H4 (cell line): ENCODE measurements at regions not wholly inside any gene's neighbourhood (a gene's known extent, or its start where the extent isn't known, plus 50 kb on each side); places are given as distances from the start of the nearest gene placed in this dataset.

Experiments
- DNase-seq: peaks from one replicate; pipeline ENCODE4 v3.0.0-alpha.2; 2015; ENCODE audit warnings: low spot score

- no peak for DNase-seq
These were observed 406.2 kb upstream of the PCDH7 start for GRCh38 chr4:30314001-30314400.

GRCh38 chr4:30330894-30331652, 389.1 kb upstream of the PCDH7 start:
- DNase-seq, result no peak

DNA sequence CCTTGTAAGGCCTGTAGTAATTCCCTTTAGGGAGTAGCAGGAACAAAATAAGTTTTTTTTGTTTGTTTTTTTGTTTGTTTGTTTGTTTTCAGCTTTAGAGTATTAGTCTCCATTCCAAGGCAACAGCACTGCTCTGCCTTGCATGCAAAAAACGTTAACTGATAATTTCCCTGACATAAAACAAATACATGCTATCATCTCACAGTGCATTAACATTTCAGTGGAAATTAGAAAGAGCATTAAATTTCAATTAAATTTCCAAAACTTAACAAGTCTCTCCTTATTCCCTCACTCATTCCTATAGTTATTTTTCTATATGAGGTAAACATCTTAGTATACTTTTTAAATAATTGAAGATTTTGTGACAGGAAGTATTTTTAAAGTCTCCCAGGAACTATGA, 378.4 kb upstream of the PCDH7 start:
- DNase-seq, result no peak

- DNase-seq, result no peak
These were observed 369.9 kb upstream of the PCDH7 start for GRCh38 chr4:30350288-30350687.

DNA sequence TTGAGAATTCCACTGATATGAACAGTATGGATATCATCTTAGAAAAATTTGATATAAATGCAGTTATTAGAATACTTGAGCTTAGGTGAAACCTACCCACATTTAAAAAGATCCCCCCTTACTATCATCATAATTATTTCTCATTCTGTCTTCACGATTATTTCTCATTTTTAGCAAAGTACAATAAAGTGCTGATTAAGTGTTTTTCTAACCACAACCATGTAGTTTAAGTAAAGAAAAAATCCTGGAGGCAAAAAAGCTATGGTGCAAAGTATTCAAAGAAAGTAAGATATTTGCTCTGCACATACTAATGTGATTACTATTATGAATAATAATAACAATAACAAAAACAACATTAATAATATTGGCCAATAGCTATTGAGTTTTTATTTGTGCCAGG, 365.6 kb upstream of the PCDH7 start:
- DNase-seq, result no peak

- no peak for DNase-seq
These were observed 357.7 kb upstream of the PCDH7 start for GRCh38 chr4:30362436-30362835.

DNA sequence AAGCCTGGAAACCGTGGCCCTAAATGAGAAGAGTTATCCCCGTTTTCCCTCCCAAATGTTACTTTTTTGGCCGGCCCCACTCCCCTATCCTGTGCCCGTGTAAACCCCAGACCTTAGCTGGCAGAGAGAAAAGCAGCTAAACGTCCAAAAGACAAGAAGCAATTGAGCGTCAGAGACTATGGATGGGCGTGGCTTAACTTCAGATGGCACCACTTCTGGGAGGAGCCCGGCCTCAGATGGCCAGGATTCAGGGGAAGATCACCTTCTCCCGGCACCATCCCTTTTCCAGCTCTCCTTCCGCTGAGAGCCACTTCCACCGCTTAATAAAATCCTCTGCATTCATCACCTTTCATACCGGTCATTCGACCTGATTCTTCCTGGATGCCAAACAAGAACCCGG, 350.1 kb upstream of the PCDH7 start:
- no peak for DNase-seq

GRCh38 chr4:30380404-30380998, 339.7 kb upstream of the PCDH7 start:
- DNase-seq, result peak; percentile 86

- no peak for DNase-seq
These were observed 334.5 kb upstream of the PCDH7 start for GRCh38 chr4:30385650-30386049.

DNA sequence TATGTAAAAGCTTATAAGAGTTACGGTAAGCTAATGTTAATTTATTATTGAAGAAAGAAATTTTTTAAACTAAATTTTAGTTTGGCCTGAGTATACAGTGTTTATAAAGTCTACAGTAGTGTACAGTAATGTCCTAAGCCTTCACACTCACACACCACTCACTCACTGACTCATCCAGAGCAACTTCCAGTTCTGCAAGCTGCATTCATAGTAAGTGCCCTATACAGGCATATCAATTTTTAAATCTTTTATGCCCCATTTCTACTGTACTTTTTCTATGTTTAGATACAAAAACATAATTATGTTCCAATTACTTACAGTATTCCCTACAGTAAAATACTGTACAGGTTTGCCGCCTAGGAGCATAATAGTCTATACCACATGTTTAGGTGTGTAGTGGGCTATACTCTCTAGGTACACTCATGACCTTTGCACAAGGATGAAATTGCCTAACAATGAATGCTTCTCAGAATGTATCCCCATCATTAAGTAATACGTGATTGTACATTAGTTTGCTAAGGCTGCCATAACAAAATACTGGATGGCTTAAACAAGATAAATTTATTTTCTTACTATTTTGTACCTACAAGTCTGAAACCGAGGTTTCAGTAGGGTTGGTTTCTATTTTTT, 333.8 kb upstream of the PCDH7 start:
- no peak for DNase-seq

DNA sequence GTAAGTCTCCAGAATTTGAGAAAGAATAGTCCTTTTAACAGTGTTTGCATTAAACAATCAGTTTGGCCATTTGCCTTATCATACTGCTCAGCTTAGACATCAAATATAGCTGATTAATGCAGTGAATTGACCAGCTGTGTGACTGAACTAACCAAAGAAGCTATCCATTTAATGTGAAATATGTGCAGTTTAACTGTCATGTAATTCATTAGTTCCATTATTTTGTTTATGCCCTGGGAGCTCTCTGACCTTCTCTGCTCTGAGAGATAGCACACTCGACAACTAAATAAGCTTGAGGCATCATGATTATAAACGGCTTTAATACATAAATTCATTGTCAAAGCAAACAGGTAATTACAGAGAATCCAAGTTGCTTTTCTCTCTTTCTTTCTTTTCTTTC, 324.3 kb upstream of the PCDH7 start:
- no peak for DNase-seq

GRCh38 chr4:30396772-30397475, 323.2 kb upstream of the PCDH7 start:
- no peak for DNase-seq

DNA sequence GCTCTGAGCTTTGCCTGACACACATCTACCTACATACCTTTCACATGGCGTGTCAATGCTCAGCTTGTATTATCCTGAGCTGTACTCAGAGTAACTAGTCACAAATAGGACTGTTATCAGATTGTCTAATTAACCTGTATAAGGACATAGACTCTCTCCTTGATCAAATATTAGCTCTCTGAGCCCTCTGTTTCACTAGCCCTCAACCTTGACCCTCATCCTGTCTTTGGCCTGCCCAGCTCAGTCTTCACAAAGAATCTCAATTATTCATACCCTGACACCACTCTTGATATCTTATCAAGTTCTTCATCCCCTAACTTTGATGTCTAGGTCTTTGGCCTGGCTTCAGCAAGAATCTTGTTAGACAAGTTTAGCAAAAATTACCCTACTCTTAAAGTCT, 320.7 kb upstream of the PCDH7 start:
- DNase-seq, result no peak

DNA sequence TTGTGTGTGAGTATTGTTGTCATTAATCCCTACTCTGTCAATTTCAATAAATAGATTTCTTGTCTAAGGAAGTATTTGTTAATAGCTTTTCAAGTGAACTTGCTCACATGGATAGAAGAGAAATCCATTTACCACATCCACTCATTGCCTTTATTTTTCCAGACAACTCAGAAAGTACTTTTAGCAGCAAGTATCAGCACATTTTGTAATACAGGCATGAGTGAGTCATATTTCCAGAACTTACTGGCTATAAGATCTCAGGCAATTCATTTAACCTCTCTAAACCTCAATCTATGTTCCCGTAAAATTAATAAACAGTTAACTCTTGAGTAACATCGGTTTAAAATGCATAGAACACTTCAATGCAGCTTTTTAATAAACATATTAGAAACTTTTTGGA, 317.9 kb upstream of the PCDH7 start:
- no peak for DNase-seq

GRCh38 chr4:30413915-30414314, 306.3 kb upstream of the PCDH7 start:
- DNase-seq, result no peak

- DNase-seq, result no peak
These were observed 303.6 kb upstream of the PCDH7 start for GRCh38 chr4:30416547-30416946.

DNA sequence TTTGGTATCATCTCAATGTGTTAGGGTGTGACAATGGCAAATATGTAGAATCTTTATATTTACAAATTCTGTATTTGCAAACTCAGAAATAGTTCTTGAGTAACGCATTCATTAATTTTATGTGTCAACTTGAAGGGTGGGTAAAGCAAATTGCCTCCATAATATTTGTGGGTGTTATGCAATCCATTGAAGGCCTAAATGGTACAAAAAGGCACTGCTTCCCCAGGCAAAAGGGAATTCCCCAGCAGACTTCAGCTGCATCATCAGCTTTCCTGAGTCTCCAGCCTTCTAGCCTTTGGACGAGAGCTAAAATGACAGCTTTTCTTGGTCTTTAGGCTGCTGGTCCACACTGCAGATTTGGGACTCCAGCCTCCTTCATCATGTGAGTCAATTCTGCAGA, 292.2 kb upstream of the PCDH7 start:
- no peak for DNase-seq

DNA sequence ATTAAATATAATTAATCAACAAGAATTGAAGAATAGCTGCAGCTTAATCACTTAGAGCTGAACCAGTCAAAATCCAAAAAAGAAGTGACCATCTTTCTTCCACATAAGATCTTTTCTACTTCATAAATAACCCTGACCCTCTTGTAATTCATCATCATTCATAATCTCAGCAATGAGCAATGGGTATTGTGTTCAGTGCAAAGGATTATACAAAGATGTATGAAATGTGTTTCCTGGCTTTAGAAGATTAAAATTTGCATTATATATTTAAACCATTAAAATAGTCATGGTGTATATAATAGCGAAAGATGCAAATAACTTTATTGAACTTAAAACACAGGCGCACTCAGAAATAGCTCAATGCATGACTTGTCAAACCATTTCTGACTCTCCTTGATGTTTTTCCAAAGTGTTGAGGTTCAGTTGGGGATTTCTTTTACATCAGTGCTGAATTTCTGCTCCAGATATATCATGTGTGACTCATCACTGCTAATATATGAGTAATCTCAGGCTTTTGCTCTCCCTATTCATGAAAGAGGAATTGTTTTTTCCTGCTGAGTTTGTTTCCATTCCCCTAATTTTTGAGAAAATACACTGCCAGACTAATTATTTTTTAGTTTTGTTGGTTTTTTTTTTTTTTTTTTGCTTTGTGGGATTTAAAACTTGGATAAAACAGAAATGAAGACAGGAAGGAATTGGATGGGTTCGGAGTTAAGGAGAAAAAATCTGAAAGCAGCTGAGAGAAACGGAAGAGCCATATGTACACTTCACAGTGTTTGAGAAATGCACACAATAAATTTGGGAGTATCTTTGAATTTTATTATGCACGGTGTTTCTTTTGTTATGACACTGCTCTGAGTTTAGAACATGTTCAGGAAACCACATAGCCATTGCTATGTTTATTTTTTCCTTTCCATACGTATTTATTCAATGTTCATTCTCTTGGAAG, 290.1 kb upstream of the PCDH7 start:
- DNase-seq, result peak; percentile 64

DNA sequence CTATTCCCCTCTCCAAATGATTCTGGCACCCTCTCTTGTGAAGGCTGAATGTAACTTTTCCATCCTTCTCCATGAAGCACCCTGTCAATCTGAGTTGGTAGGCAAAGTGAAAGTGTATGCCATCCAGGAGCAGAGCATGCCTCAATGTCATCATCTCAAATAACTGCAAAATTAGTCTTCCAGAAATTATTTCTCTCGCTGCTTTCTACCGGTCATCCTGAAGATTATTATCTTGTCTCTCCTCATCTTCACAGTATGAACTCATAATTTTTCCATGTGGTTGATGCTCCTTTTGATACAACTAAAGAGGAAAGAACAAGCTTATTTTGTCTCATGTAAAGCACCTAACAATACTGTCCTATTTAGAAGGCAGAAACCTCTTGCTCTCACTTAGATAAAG, 285.5 kb upstream of the PCDH7 start:
- no peak for DNase-seq

DNA sequence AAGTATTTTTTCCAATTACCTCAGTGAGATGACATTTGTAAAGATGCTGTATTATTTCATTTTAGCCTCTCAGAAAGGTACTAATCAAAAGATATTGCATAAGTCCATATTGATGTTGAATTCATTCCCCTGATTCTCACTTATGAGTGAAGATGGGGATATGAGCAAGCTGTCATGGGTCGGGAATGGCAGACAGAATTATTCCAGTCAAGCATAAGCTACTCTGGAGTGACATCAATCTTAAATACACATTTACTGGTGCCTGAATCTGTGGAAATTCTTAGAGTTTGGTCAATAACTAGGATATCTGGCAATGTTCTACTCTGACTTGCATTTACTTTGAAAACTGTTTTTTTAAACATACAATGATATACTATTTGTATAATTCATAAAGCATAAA, 283.8 kb upstream of the PCDH7 start:
- no peak for DNase-seq

DNA sequence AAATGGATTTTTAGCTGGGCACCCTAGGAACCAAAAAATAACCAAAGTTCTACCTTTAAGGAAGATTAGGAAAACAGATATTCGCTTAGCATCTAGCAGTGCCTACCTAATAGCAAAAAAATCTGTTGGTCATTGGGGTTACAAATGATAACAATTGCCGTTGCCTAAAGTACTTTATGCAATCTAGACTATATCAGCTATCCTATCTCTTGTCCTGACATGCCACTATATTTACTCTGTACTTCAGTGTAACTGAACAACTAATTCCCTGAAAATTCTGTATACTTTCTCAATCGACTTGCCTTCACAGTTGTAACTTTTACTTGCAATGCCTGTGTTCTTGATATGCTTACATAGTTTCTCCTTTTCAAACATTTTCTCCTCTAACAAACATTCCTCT, 282.9 kb upstream of the PCDH7 start:
- no peak for DNase-seq

GRCh38 chr4:30443289-30443688, 276.9 kb upstream of the PCDH7 start:
- no peak for DNase-seq
